GM13977 (cell line): ENCODE measurements at regions not wholly inside any gene's neighbourhood (a gene's known extent, or its start where the extent isn't known, plus 50 kb on each side); places are given as distances from the start of the nearest gene placed in this dataset.

Experiments used
- DNase-seq: peaks from one replicate; pipeline ENCODE4 v3.0.0; 2012; ENCODE audit warnings: low spot score
- CTCF ChIP-seq: IDR thresholded peaks from 2 replicates; pipeline ENCODE4 v1.5.1; 2012; ENCODE audit warnings: mild to moderate bottlenecking, control low read depth; ENCODE audit not compliant: insufficient read depth; ENCODE audit errors: extremely low read depth, missing control alignments
- in situ Hi-C: fragments of 300-500 bp; cut with MboI; formaldehyde crosslinking; loops from one replicate; pipeline ENCODE4 v1.12.0; 2022; ENCODE audit warnings: low sequenced_read_pairs, low pct_unique_long_range_greater_than_20kb, mixed read lengths, inconsistent platforms; ENCODE audit not compliant: unreplicated experiment

- in situ Hi-C loops = no loop called here
- DNase-seq = no peak
- TF ChIP-seq CTCF = no peak
These were observed 50.7 kb upstream of the NOCT start for GRCh38 chr4:138964716-138965426.

GRCh38 chr4:138963412-138963811, 52.2 kb upstream of the NOCT start:
- DNase-seq = no peak
- in situ Hi-C loops = no loop called here
- no peak for TF ChIP-seq CTCF

- in situ Hi-C loops = no loop called here
- no peak for DNase-seq
- TF ChIP-seq CTCF = no peak
These were observed 53.9 kb upstream of the NOCT start for GRCh38 chr4:138961664-138962063.

- no peak for DNase-seq
- TF ChIP-seq CTCF = no peak
- in situ Hi-C loops = no loop called here
These were observed 54.5 kb upstream of the NOCT start for GRCh38 chr4:138961129-138961528.

- no peak for TF ChIP-seq CTCF
- in situ Hi-C loops = no loop called here
These were observed 55.3 kb upstream of the NOCT start for GRCh38 chr4:138960175-138960710.

GRCh38 chr4:138959097-138959815, 56.3 kb upstream of the NOCT start:
- no peak for DNase-seq
- TF ChIP-seq CTCF = no peak
- in situ Hi-C loops = no loop called here

More at GRCh38 chr4:138960175-138960710, 55.3 kb upstream of the NOCT start:
- DNase-seq = no peak
